ENCODE measurements at regions not wholly inside any gene's neighbourhood (a gene's known extent, or its start where the extent isn't known, plus 50 kb on each side); places are given as distances from the start of the nearest gene placed in this dataset.
"Not testable (repeated sequence)": the region's sequence is repeated elsewhere in the genome, so short reads cannot be mapped to it uniquely, and the experiment has no call there.

- H3K27me3 ChIP-seq (ENCODE audit: control insufficient read depth in 2 of 2, insufficient read depth in 2 of 2, low read length in 2 of 2); intact Hi-C loops (cut with micrococcal nuclease); H3K36me3 Mint-ChIP-seq; H3K9me3 Mint-ChIP-seq; H3K79me2 ChIP-seq (ENCODE audit: insufficient read depth, low read length); H3K4me3 ChIP-seq (replicated peaks in 1 of 3; ENCODE audit: low read depth in 2 of 3, low read length in 3 of 3); H3K4me1 Mint-ChIP-seq; H3K27me3 Mint-ChIP-seq (ENCODE audit: low read depth in 3 of 3); H3K4me3 Mint-ChIP-seq; H3K4me2 ChIP-seq (replicated peaks; ENCODE audit: extremely low read depth, low read length, poor library complexity, severe bottlenecking); H3K4me1 ChIP-seq (ENCODE audit: control insufficient read depth in 1 of 2, insufficient read depth in 2 of 2, low read length in 2 of 2); H4K20me1 ChIP-seq (ENCODE audit: insufficient read depth, low read length); H2AFZ ChIP-seq (ENCODE audit: insufficient read depth, low read depth, low read length, poor library complexity, severe bottlenecking); H3K9me3 ChIP-seq (replicated peaks in 1 of 2; ENCODE audit: control insufficient read depth in 1 of 2, insufficient read depth in 1 of 2, low read length in 2 of 2); H3K36me3 ChIP-seq (replicated peaks in 1 of 2; ENCODE audit: control insufficient read depth in 1 of 2, insufficient read depth in 2 of 2, low read length in 2 of 2); H3K9ac ChIP-seq (ENCODE audit: insufficient read depth, low read length, poor library complexity, severe bottlenecking); H3K27ac Mint-ChIP-seq; H3K27ac ChIP-seq (ENCODE audit: low read depth in 1 of 2, low read length in 2 of 2); DNase-seq: not testable (repeated sequence)
- no CpG with 5 or more reads among the region's 6 CpGs for whole genome bisulfite sequencing (ENCODE audit: insufficient coverage)
Measured at GRCh38 chr1:146850352-146850889, 87.7 kb upstream of the NBPF12 start.

- H3K27ac Mint-ChIP-seq; H3K27me3 ChIP-seq (ENCODE audit: control insufficient read depth in 2 of 2, insufficient read depth in 2 of 2, low read length in 2 of 2); H3K4me3 ChIP-seq (replicated peaks in 1 of 3; ENCODE audit: low read depth in 2 of 3, low read length in 3 of 3); H3K9ac ChIP-seq (ENCODE audit: insufficient read depth, low read length, poor library complexity, severe bottlenecking); intact Hi-C loops (cut with micrococcal nuclease); H3K4me1 ChIP-seq (ENCODE audit: control insufficient read depth in 1 of 2, insufficient read depth in 2 of 2, low read length in 2 of 2); H3K4me3 Mint-ChIP-seq; H3K4me1 Mint-ChIP-seq; H3K4me2 ChIP-seq (replicated peaks; ENCODE audit: extremely low read depth, low read length, poor library complexity, severe bottlenecking); H3K36me3 ChIP-seq (replicated peaks in 1 of 2; ENCODE audit: control insufficient read depth in 1 of 2, insufficient read depth in 2 of 2, low read length in 2 of 2); H3K36me3 Mint-ChIP-seq; H3K79me2 ChIP-seq (ENCODE audit: insufficient read depth, low read length); H3K27me3 Mint-ChIP-seq (ENCODE audit: low read depth in 3 of 3); H3K27ac ChIP-seq (ENCODE audit: low read depth in 1 of 2, low read length in 2 of 2); H4K20me1 ChIP-seq (ENCODE audit: insufficient read depth, low read length); H3K9me3 ChIP-seq (replicated peaks in 1 of 2; ENCODE audit: control insufficient read depth in 1 of 2, insufficient read depth in 1 of 2, low read length in 2 of 2); DNase-seq; H2AFZ ChIP-seq (ENCODE audit: insufficient read depth, low read depth, low read length, poor library complexity, severe bottlenecking); H3K9me3 Mint-ChIP-seq: not testable (repeated sequence)
- no CpG with 5 or more reads among the region's 1 CpG for WGBS (ENCODE audit: insufficient coverage)
Measured at GRCh38 chr1:146838725-146839124, 99.4 kb upstream of the NBPF12 start.

- H3K27me3 Mint-ChIP-seq (ENCODE audit: low read depth in 3 of 3); H3K27ac ChIP-seq (ENCODE audit: low read depth in 1 of 2, low read length in 2 of 2); H3K36me3 Mint-ChIP-seq; H3K4me2 ChIP-seq (replicated peaks; ENCODE audit: extremely low read depth, low read length, poor library complexity, severe bottlenecking); H3K9me3 Mint-ChIP-seq; H3K27ac Mint-ChIP-seq; intact Hi-C loops (cut with micrococcal nuclease); H3K4me1 Mint-ChIP-seq; DNase-seq; H3K9ac ChIP-seq (ENCODE audit: insufficient read depth, low read length, poor library complexity, severe bottlenecking); H3K36me3 ChIP-seq (replicated peaks in 1 of 2; ENCODE audit: control insufficient read depth in 1 of 2, insufficient read depth in 2 of 2, low read length in 2 of 2); H2AFZ ChIP-seq (ENCODE audit: insufficient read depth, low read depth, low read length, poor library complexity, severe bottlenecking); H3K4me3 ChIP-seq (replicated peaks in 1 of 3; ENCODE audit: low read depth in 2 of 3, low read length in 3 of 3); H3K79me2 ChIP-seq (ENCODE audit: insufficient read depth, low read length); H3K27me3 ChIP-seq (ENCODE audit: control insufficient read depth in 2 of 2, insufficient read depth in 2 of 2, low read length in 2 of 2); H4K20me1 ChIP-seq (ENCODE audit: insufficient read depth, low read length); H3K4me3 Mint-ChIP-seq; H3K4me1 ChIP-seq (ENCODE audit: control insufficient read depth in 1 of 2, insufficient read depth in 2 of 2, low read length in 2 of 2); H3K9me3 ChIP-seq (replicated peaks in 1 of 2; ENCODE audit: control insufficient read depth in 1 of 2, insufficient read depth in 1 of 2, low read length in 2 of 2): not testable (repeated sequence)
- WGBS (ENCODE audit: insufficient coverage) = no CpG with 5 or more reads among the region's 1 CpG
Measured at GRCh38 chr1:146826957-146827356, 111.2 kb upstream of the NBPF12 start.

GRCh38 chr1:146794236-146794635 is 143.9 kb upstream of the NBPF12 start:
- H3K4me1 ChIP-seq (ENCODE audit: control insufficient read depth in 1 of 2, insufficient read depth in 2 of 2, low read length in 2 of 2); H3K9me3 Mint-ChIP-seq; H3K27me3 Mint-ChIP-seq (ENCODE audit: low read depth in 3 of 3); H3K27ac Mint-ChIP-seq; H4K20me1 ChIP-seq (ENCODE audit: insufficient read depth, low read length); H3K27me3 ChIP-seq (ENCODE audit: control insufficient read depth in 2 of 2, insufficient read depth in 2 of 2, low read length in 2 of 2); H3K9ac ChIP-seq (ENCODE audit: insufficient read depth, low read length, poor library complexity, severe bottlenecking); intact Hi-C loops (cut with micrococcal nuclease); H3K36me3 ChIP-seq (replicated peaks in 1 of 2; ENCODE audit: control insufficient read depth in 1 of 2, insufficient read depth in 2 of 2, low read length in 2 of 2); H3K4me1 Mint-ChIP-seq; H3K79me2 ChIP-seq (ENCODE audit: insufficient read depth, low read length); H3K9me3 ChIP-seq (replicated peaks in 1 of 2; ENCODE audit: control insufficient read depth in 1 of 2, insufficient read depth in 1 of 2, low read length in 2 of 2); DNase-seq; H3K27ac ChIP-seq (ENCODE audit: low read depth in 1 of 2, low read length in 2 of 2); H3K4me2 ChIP-seq (replicated peaks; ENCODE audit: extremely low read depth, low read length, poor library complexity, severe bottlenecking); H3K4me3 ChIP-seq (replicated peaks in 1 of 3; ENCODE audit: low read depth in 2 of 3, low read length in 3 of 3); H3K4me3 Mint-ChIP-seq; H3K36me3 Mint-ChIP-seq; H2AFZ ChIP-seq (ENCODE audit: insufficient read depth, low read depth, low read length, poor library complexity, severe bottlenecking): not testable (repeated sequence)
- WGBS (ENCODE audit: insufficient coverage) = 97% methylated on average over 12 of the region's 19 CpGs
